ENCODE measurements at regions not wholly inside any gene's neighbourhood (a gene's known extent, or its start where the extent isn't known, plus 50 kb on each side); places are given as distances from the start of the nearest gene placed in this dataset.

- Histone ChIP-seq H3K9me3 (no peaks in the 10 kb centered on the region), H3K27me3 (no peaks in the 10 kb centered on the region), H3K4me1 (no peaks in the 10 kb centered on the region), H3K36me3 (no peaks in the 10 kb centered on the region), H3K27ac (no peak overlapping the region), H3K4me3 (no peak overlapping the region)
- no peak for DNase-seq (ENCODE audit: low spot score in 2 of 2)
- TF ChIP-seq CTCF (IDR thresholded peaks at IDR 0.05) (no peak), EP300 (IDR thresholded peaks at IDR 0.05) (no peak), POLR2A (IDR thresholded peaks at IDR 0.05) (no peak)
Observed at GRCh38 chr5:26666371-26666770, 372.0 kb downstream of the CDH9 start.

- no peaks in the 10 kb centered on the region for H3K36me3 ChIP-seq
- no peaks in the 10 kb centered on the region for H3K9me3 ChIP-seq
- H3K4me1 ChIP-seq = no peaks in the 10 kb centered on the region
- H3K27me3 ChIP-seq = no peaks in the 10 kb centered on the region
- TF ChIP-seq CTCF (IDR thresholded peaks at IDR 0.05) (no peak), EP300 (IDR thresholded peaks at IDR 0.05) (no peak), POLR2A (IDR thresholded peaks at IDR 0.05) (no peak)
- 86 to 88% methylated on average over 1 of the region's 1 CpG for WGBS, 2 donors
- H3K27ac ChIP-seq = no peak overlapping the region
- H3K4me3 ChIP-seq = no peak overlapping the region
- DNase-seq (ENCODE audit: low spot score in 2 of 2) = no peak
Observed at GRCh38 chr5:26663500-26663899, 374.9 kb downstream of the CDH9 start.

- Histone ChIP-seq H3K9me3 (no peaks in the 10 kb centered on the region), H3K27ac (no peak overlapping the region), H3K4me3 (no peak overlapping the region), H3K27me3 (no peaks in the 10 kb centered on the region), H3K36me3 (no peaks in the 10 kb centered on the region), H3K4me1 (no peaks in the 10 kb centered on the region)
- WGBS, 2 donors = 44 to 51% methylated on average over 2 of the region's 2 CpGs
- DNase-seq (ENCODE audit: low spot score in 2 of 2) = no peak
- no peak for TF ChIP-seq CTCF (IDR thresholded peaks at IDR 0.05)
- TF ChIP-seq POLR2A (IDR thresholded peaks at IDR 0.05) = no peak
- TF ChIP-seq EP300 (IDR thresholded peaks at IDR 0.05) = no peak
Observed at GRCh38 chr5:26662806-26663360, 375.5 kb downstream of the CDH9 start.

- DNase-seq (ENCODE audit: low spot score in 2 of 2) = no peak
- H3K4me1 ChIP-seq = no peaks in the 10 kb centered on the region
- H3K27ac ChIP-seq = no peak overlapping the region
- H3K4me3 ChIP-seq = no peak overlapping the region
- no peaks in the 10 kb centered on the region for H3K27me3 ChIP-seq
- H3K9me3 ChIP-seq = peaks cover 0 to 7% (median 0%) of the 10 kb centered on the region in 4 donors
- WGBS, 2 donors = 92 to 96% methylated on average over 12 of the region's 12 CpGs
- no peaks in the 10 kb centered on the region for H3K36me3 ChIP-seq
- TF ChIP-seq EP300 (IDR thresholded peaks at IDR 0.05) = no peak
- no peak for TF ChIP-seq POLR2A (IDR thresholded peaks at IDR 0.05)
- TF ChIP-seq CTCF (IDR thresholded peaks at IDR 0.05) = no peak
Observed at GRCh38 chr5:26660116-26660515, 378.3 kb downstream of the CDH9 start.

- no peak for DNase-seq (ENCODE audit: low spot score in 2 of 2)
- TF ChIP-seq POLR2A (IDR thresholded peaks at IDR 0.05) (no peak), EP300 (IDR thresholded peaks at IDR 0.05) (no peak), CTCF (IDR thresholded peaks at IDR 0.05) (no peak)
- Histone ChIP-seq H3K27me3 (no peaks in the 10 kb centered on the region), H3K36me3 (no peaks in the 10 kb centered on the region), H3K4me1 (no peaks in the 10 kb centered on the region), H3K4me3 (no peak overlapping the region), H3K9me3 (peaks cover 0 to 5% (median 0%) of the 10 kb centered on the region in 4 donors), H3K27ac (no peak overlapping the region)
- 41 to 55% methylated on average over 3 of the region's 3 CpGs for WGBS, 2 donors
Observed at GRCh38 chr5:26649000-26649399, 389.4 kb downstream of the CDH9 start.

Measured in tibial nerve (tissue), 4 donors.